ENCODE measurements at regions not wholly inside any gene's neighbourhood (a gene's known extent, or its start where the extent isn't known, plus 50 kb on each side); places are given as distances from the start of the nearest gene placed in this dataset.

GRCh38 chr7:41053820-41054219 lies 649.1 kb downstream of the INHBA start:
- TF ChIP-seq JUND (IDR thresholded peaks at IDR 0.05) (no peak), CTCF (IDR thresholded peaks at IDR 0.05; ENCODE audit: low read depth, low read length, missing input control) (no peak), ZBTB33 (IDR thresholded peaks at IDR 0.05) (no peak)

Data from liver (tissue), 3 donors.